ENCODE measurements at regions not wholly inside any gene's neighbourhood (a gene's known extent, or its start where the extent isn't known, plus 50 kb on each side); places are given as distances from the start of the nearest gene placed in this dataset.

DNA sequence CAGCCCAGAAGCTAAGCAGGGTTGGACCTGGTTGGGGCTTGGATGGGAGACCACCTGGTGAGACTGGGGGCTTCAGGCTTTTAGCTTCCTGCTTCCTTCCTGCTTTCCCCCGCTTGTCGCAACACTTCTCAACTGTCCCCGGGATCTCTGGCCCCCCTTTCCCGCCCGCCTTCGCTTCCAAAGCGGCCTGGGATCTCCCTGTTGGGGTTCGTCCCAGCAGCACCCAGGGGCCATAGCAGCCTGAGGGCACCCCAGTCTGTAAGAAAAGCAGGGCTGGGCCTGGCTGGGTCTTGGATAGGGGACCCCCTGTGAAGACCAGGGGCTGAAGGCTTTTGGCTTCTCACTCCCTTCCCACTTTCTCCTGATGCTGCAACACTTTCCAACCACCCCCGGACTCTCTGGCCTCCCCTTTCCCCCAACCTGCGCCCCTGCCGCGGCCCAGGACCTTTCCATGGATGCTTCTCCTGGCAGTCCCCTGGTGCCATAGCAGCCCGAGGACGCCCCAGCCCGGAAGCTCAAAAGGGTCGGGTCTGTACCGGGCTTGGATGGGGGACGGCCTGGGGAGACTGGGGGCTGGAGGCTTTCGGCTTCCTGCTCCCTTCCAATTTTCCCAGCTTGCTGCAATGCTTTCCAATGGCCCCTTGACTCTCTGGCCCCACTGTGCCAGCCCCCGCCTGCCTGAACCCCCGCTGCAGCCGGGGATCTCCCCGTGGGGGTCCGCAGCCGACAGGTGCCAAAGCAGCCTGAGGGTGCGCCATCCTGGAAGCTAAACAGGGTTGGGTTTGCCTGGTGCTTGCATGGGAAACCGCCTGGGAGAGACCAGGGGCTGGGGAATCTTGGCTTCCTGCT, 2276.2 kb downstream of the TP53TG3F start:
- DNase-seq = no peak
- no peaks in the 10 kb centered on the region for H3K27me3 ChIP-seq (ENCODE audit: insufficient read depth in 3 of 3, low read length in 2 of 3)
- TF ChIP-seq, protein P1, sequence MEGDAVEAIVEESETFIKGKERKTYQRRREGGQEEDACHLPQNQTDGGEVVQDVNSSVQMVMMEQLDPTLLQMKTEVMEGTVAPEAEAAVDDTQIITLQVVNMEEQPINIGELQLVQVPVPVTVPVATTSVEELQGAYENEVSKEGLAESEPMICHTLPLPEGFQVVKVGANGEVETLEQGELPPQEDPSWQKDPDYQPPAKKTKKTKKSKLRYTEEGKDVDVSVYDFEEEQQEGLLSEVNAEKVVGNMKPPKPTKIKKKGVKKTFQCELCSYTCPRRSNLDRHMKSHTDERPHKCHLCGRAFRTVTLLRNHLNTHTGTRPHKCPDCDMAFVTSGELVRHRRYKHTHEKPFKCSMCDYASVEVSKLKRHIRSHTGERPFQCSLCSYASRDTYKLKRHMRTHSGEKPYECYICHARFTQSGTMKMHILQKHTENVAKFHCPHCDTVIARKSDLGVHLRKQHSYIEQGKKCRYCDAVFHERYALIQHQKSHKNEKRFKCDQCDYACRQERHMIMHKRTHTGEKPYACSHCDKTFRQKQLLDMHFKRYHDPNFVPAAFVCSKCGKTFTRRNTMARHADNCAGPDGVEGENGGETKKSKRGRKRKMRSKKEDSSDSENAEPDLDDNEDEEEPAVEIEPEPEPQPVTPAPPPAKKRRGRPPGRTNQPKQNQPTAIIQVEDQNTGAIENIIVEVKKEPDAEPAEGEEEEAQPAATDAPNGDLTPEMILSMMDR (IDR thresholded peaks at IDR 0.05) = no peak
- H3K36me3 ChIP-seq (ENCODE audit: insufficient read depth in 1 of 2, low read depth in 1 of 2) = no peaks in the 10 kb centered on the region
- 83 to 86% (median 84%) methylated on average over 27 of the region's 27 CpGs for WGBS, 3 donors
- intact Hi-C loops (cut with DNase I) = no loop called here
- H3K27ac ChIP-seq = no peak overlapping the region
- H3K4me1 ChIP-seq = no peaks in the 10 kb centered on the region
- H3K9me3 ChIP-seq = no peaks in the 10 kb centered on the region
- no peak for ATAC-seq
- H3K4me3 ChIP-seq = no peak overlapping the region

DNA sequence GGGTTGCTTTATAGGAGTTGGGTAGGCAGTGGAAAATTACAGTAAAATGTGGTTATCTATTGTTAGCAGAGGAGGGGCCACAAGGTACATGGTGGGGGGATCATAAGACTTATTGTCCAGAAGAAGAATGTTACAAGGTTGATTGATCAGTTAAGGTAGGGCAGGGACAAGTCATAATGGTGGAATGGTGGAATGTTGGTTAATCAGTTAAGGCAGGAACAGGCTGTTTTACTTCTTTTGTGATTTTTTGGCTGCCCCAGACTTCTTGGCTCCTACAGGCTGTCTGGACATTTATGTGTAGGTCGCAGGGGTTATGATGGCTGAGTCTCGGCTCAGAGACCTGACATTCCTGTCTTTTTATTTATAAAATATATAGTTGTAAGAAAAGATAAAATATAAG, 2277.1 kb downstream of the TP53TG3F start:
- no peak overlapping the region for H3K27ac ChIP-seq
- no peaks in the 10 kb centered on the region for H3K9me3 ChIP-seq
- no peak for ATAC-seq
- intact Hi-C loops (cut with DNase I) = no loop called here
- no peaks in the 10 kb centered on the region for H3K4me1 ChIP-seq
- no peak overlapping the region for H3K4me3 ChIP-seq
- no peak for DNase-seq
- TF ChIP-seq, protein P1 (IDR thresholded peaks at IDR 0.05) = no peak
- no peaks in the 10 kb centered on the region for H3K36me3 ChIP-seq (ENCODE audit: insufficient read depth in 1 of 2, low read depth in 1 of 2)
- 65 to 69% (median 68%) methylated on average over 2 of the region's 2 CpGs for WGBS, 3 donors
- H3K27me3 ChIP-seq (ENCODE audit: insufficient read depth in 3 of 3, low read length in 2 of 3) = no peaks in the 10 kb centered on the region

DNA sequence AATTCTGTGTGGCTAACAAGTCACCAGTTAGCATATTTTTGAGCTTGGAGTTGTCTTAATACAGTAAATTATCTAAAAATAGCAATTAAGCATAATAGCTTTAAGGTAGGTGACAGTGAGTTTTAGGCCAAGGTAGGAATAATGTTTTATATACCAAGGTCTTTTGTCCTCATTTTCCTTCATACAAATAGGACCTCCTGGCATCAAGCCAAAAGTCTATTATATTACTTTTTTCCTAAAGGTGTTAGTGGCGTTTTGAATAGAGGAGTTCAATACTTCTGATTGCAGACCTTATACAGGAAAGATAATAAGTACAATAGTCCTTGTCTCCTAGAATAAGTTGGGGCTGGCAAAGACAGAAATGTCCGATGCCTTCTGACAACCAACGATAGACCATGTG, 2277.7 kb downstream of the TP53TG3F start:
- no peaks in the 10 kb centered on the region for H3K36me3 ChIP-seq (ENCODE audit: insufficient read depth in 1 of 2, low read depth in 1 of 2)
- ATAC-seq = no peak
- H3K27ac ChIP-seq = no peak overlapping the region
- WGBS, 3 donors = 77 to 82% (median 77%) methylated on average over 3 of the region's 3 CpGs
- H3K9me3 ChIP-seq = no peaks in the 10 kb centered on the region
- TF ChIP-seq, protein P1 (IDR thresholded peaks at IDR 0.05) = no peak
- no peak overlapping the region for H3K4me3 ChIP-seq
- H3K27me3 ChIP-seq (ENCODE audit: insufficient read depth in 3 of 3, low read length in 2 of 3) = no peaks in the 10 kb centered on the region
- intact Hi-C loops (cut with DNase I) = no loop called here
- DNase-seq = no peak
- H3K4me1 ChIP-seq = no peaks in the 10 kb centered on the region

DNA sequence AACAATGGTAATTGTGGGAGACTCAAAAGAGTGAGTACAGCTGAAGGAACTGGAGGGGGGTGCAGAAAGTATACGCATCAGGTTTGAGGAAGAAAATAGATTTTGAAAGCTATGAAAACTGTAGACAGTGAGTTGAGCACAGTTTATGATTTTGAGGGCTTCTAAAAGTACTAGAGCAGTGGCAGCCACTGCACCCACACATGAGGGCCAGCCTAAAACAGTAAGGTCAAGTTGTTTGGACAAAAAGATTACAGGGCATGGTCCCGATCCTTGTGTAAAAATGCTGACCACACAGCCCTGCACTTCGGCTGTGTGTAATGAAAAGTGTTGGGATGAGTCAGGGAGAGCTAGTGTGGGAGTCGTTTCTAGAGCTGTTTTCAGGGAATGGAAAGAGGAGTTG, 2282.1 kb downstream of the TP53TG3F start:
- Histone ChIP-seq H3K36me3 (ENCODE audit: insufficient read depth in 1 of 2, low read depth in 1 of 2) (no peaks in the 10 kb centered on the region), H3K4me3 (no peak overlapping the region), H3K27ac (no peak overlapping the region), H3K4me1 (no peaks in the 10 kb centered on the region), H3K9me3 (no peaks in the 10 kb centered on the region), H3K27me3 (ENCODE audit: insufficient read depth in 3 of 3, low read length in 2 of 3) (no peaks in the 10 kb centered on the region)
- TF ChIP-seq, protein P1 (IDR thresholded peaks at IDR 0.05) = no peak
- 67 to 71% (median 69%) methylated on average over 4 of the region's 4 CpGs for WGBS, 3 donors
- ATAC-seq (no peak), DNase-seq (no peak)
- intact Hi-C loops (cut with DNase I) = loop anchor here in 1 of 2 donors (10.0 kb wide), 1 partner anchor 57 kb away; no protein-coding TSS in a partner anchor
